IPS DF 4.7 (cell line): ENCODE measurements at regions not wholly inside any gene's neighbourhood (a gene's known extent, or its start where the extent isn't known, plus 50 kb on each side); places are given as distances from the start of the nearest gene placed in this dataset.

Source experiments
- DNase-seq: peaks from one replicate; pipeline ENCODE4 v3.0.0-alpha.2; 2013; ENCODE audit warnings: low spot score; ENCODE audit errors: extremely low read depth

- DNase-seq = no peak
Observed at GRCh38 chr9:107975426-107976010, 485.9 kb upstream of the KLF4 start.

GRCh38 chr9:107973451-107973850 lies 483.9 kb upstream of the KLF4 start:
- DNase-seq = no peak

GRCh38 chr9:107972346-107972745 lies 482.8 kb upstream of the KLF4 start:
- no peak for DNase-seq

- no peak for DNase-seq
Observed at GRCh38 chr9:107971241-107971640, 481.7 kb upstream of the KLF4 start.

- no peak for DNase-seq
Observed at GRCh38 chr9:107970726-107971125, 481.2 kb upstream of the KLF4 start.

- no peak for DNase-seq
Observed at GRCh38 chr9:107969727-107970126, 480.2 kb upstream of the KLF4 start.

- no peak for DNase-seq
Observed at GRCh38 chr9:107969141-107969540, 479.6 kb upstream of the KLF4 start.

- DNase-seq = no peak
Observed at GRCh38 chr9:107963246-107963645, 473.7 kb upstream of the KLF4 start.

GRCh38 chr9:107960916-107961315 lies 471.3 kb upstream of the KLF4 start:
- no peak for DNase-seq

- no peak for DNase-seq
Observed at GRCh38 chr9:107954312-107954711, 464.7 kb upstream of the KLF4 start.

- no peak for DNase-seq
Observed at GRCh38 chr9:107953556-107954125, 464.1 kb upstream of the KLF4 start.

GRCh38 chr9:107952773-107953172 lies 463.2 kb upstream of the KLF4 start:
- no peak for DNase-seq

- DNase-seq = no peak
Observed at GRCh38 chr9:107951511-107951910, 461.9 kb upstream of the KLF4 start.

GRCh38 chr9:107949061-107949460 lies 459.5 kb upstream of the KLF4 start:
- no peak for DNase-seq

- DNase-seq = no peak
Observed at GRCh38 chr9:107948601-107949000, 459.0 kb upstream of the KLF4 start.

GRCh38 chr9:107948086-107948485 lies 458.5 kb upstream of the KLF4 start:
- no peak for DNase-seq

GRCh38 chr9:107946364-107947141 lies 457.0 kb upstream of the KLF4 start:
- no peak for DNase-seq

- DNase-seq = no peak
Observed at GRCh38 chr9:107945961-107946360, 456.4 kb upstream of the KLF4 start.

GRCh38 chr9:107945493-107945892 lies 455.9 kb upstream of the KLF4 start:
- DNase-seq = no peak

- DNase-seq = no peak
Observed at GRCh38 chr9:107944387-107944786, 454.8 kb upstream of the KLF4 start.

- DNase-seq = no peak
Observed at GRCh38 chr9:107943901-107944300, 454.3 kb upstream of the KLF4 start.

GRCh38 chr9:107942856-107943255 lies 453.3 kb upstream of the KLF4 start:
- DNase-seq = no peak

GRCh38 chr9:107942291-107942690 lies 452.7 kb upstream of the KLF4 start:
- DNase-seq = no peak
